ENCODE measurements at regions not wholly inside any gene's neighbourhood (a gene's known extent, or its start where the extent isn't known, plus 50 kb on each side); places are given as distances from the start of the nearest gene placed in this dataset.

DNA sequence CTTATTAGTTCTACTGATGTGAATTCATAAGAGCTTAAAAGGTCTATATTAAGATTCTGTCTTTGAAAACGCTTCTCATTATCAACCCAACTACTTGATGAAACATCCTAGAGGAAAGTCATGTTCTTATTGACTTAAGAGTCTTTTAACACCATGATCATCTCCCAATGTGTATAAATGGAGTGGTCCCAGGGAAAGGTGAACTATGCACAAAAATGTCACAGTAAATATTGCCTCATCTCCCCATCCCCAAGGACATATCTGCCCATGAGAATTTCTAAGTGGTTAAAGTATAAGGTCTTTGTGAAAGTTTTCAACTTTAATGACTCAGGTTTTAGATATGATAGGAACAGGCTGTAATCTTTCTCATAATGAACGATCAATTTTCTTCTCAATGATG is 240.1 kb downstream of the IRS1 start (continued):
- TF ChIP-seq, protein P1, sequence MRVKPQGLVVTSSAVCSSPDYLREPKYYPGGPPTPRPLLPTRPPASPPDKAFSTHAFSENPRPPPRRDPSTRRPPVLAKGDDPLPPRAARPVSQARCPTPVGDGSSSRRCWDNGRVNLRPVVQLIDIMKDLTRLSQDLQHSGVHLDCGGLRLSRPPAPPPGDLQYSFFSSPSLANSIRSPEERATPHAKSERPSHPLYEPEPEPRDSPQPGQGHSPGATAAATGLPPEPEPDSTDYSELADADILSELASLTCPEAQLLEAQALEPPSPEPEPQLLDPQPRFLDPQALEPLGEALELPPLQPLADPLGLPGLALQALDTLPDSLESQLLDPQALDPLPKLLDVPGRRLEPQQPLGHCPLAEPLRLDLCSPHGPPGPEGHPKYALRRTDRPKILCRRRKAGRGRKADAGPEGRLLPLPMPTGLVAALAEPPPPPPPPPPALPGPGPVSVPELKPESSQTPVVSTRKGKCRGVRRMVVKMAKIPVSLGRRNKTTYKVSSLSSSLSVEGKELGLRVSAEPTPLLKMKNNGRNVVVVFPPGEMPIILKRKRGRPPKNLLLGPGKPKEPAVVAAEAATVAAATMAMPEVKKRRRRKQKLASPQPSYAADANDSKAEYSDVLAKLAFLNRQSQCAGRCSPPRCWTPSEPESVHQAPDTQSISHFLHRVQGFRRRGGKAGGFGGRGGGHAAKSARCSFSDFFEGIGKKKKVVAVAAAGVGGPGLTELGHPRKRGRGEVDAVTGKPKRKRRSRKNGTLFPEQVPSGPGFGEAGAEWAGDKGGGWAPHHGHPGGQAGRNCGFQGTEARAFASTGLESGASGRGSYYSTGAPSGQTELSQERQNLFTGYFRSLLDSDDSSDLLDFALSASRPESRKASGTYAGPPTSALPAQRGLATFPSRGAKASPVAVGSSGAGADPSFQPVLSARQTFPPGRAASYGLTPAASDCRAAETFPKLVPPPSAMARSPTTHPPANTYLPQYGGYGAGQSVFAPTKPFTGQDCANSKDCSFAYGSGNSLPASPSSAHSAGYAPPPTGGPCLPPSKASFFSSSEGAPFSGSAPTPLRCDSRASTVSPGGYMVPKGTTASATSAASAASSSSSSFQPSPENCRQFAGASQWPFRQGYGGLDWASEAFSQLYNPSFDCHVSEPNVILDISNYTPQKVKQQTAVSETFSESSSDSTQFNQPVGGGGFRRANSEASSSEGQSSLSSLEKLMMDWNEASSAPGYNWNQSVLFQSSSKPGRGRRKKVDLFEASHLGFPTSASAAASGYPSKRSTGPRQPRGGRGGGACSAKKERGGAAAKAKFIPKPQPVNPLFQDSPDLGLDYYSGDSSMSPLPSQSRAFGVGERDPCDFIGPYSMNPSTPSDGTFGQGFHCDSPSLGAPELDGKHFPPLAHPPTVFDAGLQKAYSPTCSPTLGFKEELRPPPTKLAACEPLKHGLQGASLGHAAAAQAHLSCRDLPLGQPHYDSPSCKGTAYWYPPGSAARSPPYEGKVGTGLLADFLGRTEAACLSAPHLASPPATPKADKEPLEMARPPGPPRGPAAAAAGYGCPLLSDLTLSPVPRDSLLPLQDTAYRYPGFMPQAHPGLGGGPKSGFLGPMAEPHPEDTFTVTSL (CRISPR knock-in tag; IDR thresholded peaks at IDR 0.05; ENCODE audit: borderline replicate concordance), result peak; percentile 100
- peak; percentile 77 to 99 for TF ChIP-seq EP300 (IDR thresholded peaks at IDR 0.05; ENCODE audit: low read depth in 2 of 2, low read length in 2 of 2)
- TF ChIP-seq EP300 (CRISPR knock-in tag; IDR thresholded peaks at IDR 0.05; ENCODE audit: borderline replicate concordance), result peak; percentile 96
- no peak for TF ChIP-seq TCF12 (IDR thresholded peaks at IDR 0.05)
- peak; percentile 92; the same call in 1 of the 2 replicates for TF ChIP-seq TCF12 (CRISPR knock-in tag; IDR thresholded peaks at IDR 0.05)
- TF ChIP-seq MIER3 (CRISPR knock-in tag; IDR thresholded peaks at IDR 0.05; ENCODE audit: borderline replicate concordance), result peak; percentile 95; the same call in 1 of the 2 replicates
- TF ChIP-seq, protein P2, sequence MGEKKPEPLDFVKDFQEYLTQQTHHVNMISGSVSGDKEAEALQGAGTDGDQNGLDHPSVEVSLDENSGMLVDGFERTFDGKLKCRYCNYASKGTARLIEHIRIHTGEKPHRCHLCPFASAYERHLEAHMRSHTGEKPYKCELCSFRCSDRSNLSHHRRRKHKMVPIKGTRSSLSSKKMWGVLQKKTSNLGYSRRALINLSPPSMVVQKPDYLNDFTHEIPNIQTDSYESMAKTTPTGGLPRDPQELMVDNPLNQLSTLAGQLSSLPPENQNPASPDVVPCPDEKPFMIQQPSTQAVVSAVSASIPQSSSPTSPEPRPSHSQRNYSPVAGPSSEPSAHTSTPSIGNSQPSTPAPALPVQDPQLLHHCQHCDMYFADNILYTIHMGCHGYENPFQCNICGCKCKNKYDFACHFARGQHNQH (CRISPR knock-in tag; IDR thresholded peaks at IDR 0.05), result peak; percentile 78; the same call in 1 of the 2 replicates
- TF ChIP-seq MZF1 (CRISPR knock-in tag; IDR thresholded peaks at IDR 0.05; ENCODE audit: borderline replicate concordance), result no peak
- peak; percentile 66; the same call in 1 of the 2 replicates for TF ChIP-seq ZNF335 (CRISPR knock-in tag; IDR thresholded peaks at IDR 0.05)
- TF ChIP-seq ZNF12 (CRISPR knock-in tag; IDR thresholded peaks at IDR 0.05), result peak; percentile 87; the same call in 1 of the 2 replicates
- TF ChIP-seq, protein P3, sequence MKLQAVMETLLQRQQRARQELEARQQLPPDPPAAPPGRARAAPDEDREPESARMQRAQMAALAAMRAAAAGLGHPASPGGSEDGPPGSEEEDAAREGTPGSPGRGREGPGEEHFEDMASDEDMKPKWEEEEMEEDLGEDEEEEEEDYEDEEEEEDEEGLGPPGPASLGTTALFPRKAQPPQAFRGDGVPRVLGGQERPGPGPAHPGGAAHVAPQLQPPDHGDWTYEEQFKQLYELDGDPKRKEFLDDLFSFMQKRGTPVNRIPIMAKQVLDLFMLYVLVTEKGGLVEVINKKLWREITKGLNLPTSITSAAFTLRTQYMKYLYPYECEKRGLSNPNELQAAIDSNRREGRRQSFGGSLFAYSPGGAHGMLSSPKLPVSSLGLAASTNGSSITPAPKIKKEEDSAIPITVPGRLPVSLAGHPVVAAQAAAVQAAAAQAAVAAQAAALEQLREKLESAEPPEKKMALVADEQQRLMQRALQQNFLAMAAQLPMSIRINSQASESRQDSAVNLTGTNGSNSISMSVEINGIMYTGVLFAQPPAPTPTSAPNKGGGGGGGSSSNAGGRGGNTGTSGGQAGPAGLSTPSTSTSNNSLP (IDR thresholded peaks at IDR 0.05; ENCODE audit: low read depth, low read length), result peak; percentile 96
- peak; percentile 81; the same call in 1 of the 2 replicates for TF ChIP-seq SMYD3 (CRISPR knock-in tag; IDR thresholded peaks at IDR 0.05)
- peak; percentile 30; the same call in 1 of the 2 replicates for TF ChIP-seq KDM5A (IDR thresholded peaks at IDR 0.05; ENCODE audit: borderline replicate concordance, low read length)
- TF ChIP-seq NR3C1 (CRISPR knock-in tag; IDR thresholded peaks at IDR 0.05), result no peak
- TF ChIP-seq U2AF2 (IDR thresholded peaks at IDR 0.05; ENCODE audit: low read depth, low read length), result no peak
- TF ChIP-seq ATF6 (CRISPR knock-in tag; conservative IDR thresholded peaks at IDR 0.05), result 0 out of 2 replicates have a peak, but pooled peaks have one; percentile 76
- no peak for TF ChIP-seq GRHL1 (CRISPR knock-in tag; conservative IDR thresholded peaks at IDR 0.05)
- TF ChIP-seq SP5 (CRISPR knock-in tag; IDR thresholded peaks at IDR 0.05; ENCODE audit: borderline replicate concordance, low read depth), result peak; percentile 78; the same call in 1 of the 2 replicates
